BJ (cell line): ENCODE measurements at regions not wholly inside any gene's neighbourhood (a gene's known extent, or its start where the extent isn't known, plus 50 kb on each side); places are given as distances from the start of the nearest gene placed in this dataset.

Source experiments
- CTCF ChIA-PET: fragments of 350-600 bp; formaldehyde crosslinking; extraction: SDS; loops from one replicate; lab custom pipeline; 2021; ENCODE audit warnings: antibody characterized with exemption, inconsistent platforms; lab: Yijun Ruan, JAX
- POLR2A ChIA-PET: fragments of 300-600 bp; sonication (Branson Sonifier 250); formaldehyde crosslinking; extraction: SDS; loops from one replicate; lab custom pipeline; 2021; ENCODE audit warnings: antibody characterized with exemption; lab: Charles Lee
- DNase-seq: peaks from one replicate; pipeline ENCODE4 v3.0.0-alpha.2; 2011; ENCODE audit warnings: low read depth
- H3K27me3 ChIP-seq: 2 replicates; pipeline ENCODE4 v1.6.0; 2011; ENCODE audit warnings: low read length; ENCODE audit not compliant: control insufficient read depth, insufficient read depth
- H3K36me3 ChIP-seq: 2 replicates; pipeline ENCODE4 v1.5.1; 2011; ENCODE audit warnings: low read length; ENCODE audit not compliant: control insufficient read depth, insufficient read depth
- H3K4me3 ChIP-seq: 2 replicates; pipeline ENCODE4 v1.5.1; 2011; ENCODE audit warnings: low read depth, mild to moderate bottlenecking, control low read depth, low read length
- CTCF ChIP-seq: IDR thresholded peaks from 2 replicates; pipeline ENCODE4 v1.5.1; 2011; ENCODE audit warnings: low read depth, mild to moderate bottlenecking, control low read depth, inconsistent platforms, low read length, moderate library complexity; ENCODE audit not compliant: insufficient read depth

GRCh38 chr10:8800426-8800825, 745.9 kb downstream of the GATA3 start:
- Histone ChIP-seq H3K36me3 (no peaks in the 10 kb centered on the region), H3K4me3 (no peak overlapping the region), H3K27me3 (no peaks in the 10 kb centered on the region)
- POLR2A ChIA-PET, result no interaction called here
- CTCF ChIA-PET, result no interaction called here
- DNase-seq, result no peak
- TF ChIP-seq CTCF, result no peak

GRCh38 chr10:8803992-8804391, 749.5 kb downstream of the GATA3 start:
- Histone ChIP-seq H3K27me3 (no peaks in the 10 kb centered on the region), H3K36me3 (no peaks in the 10 kb centered on the region), H3K4me3 (no peak overlapping the region)
- no peak for DNase-seq
- POLR2A ChIA-PET, result no interaction called here
- TF ChIP-seq CTCF, result no peak
- CTCF ChIA-PET, result no interaction called here

GRCh38 chr10:8810677-8811076, 756.2 kb downstream of the GATA3 start:
- H3K27me3 ChIP-seq, result no peaks in the 10 kb centered on the region
- CTCF ChIA-PET, result interaction anchor here (0.6 kb wide), 2 partner anchors 26 to 1199 kb away, joined by 3 read pairs; no protein-coding TSS in a partner anchor
- TF ChIP-seq CTCF, result no peak
- no peak for DNase-seq
- H3K4me3 ChIP-seq, result no peak overlapping the region
- H3K36me3 ChIP-seq, result no peaks in the 10 kb centered on the region
- POLR2A ChIA-PET, result no interaction called here

- no peak overlapping the region for H3K4me3 ChIP-seq
- no peak for DNase-seq
- POLR2A ChIA-PET, result no interaction called here
- no peaks in the 10 kb centered on the region for H3K27me3 ChIP-seq
- H3K36me3 ChIP-seq, result no peaks in the 10 kb centered on the region
- CTCF ChIA-PET, result no interaction called here
- TF ChIP-seq CTCF, result no peak
These were observed 756.7 kb downstream of the GATA3 start for GRCh38 chr10:8811201-8811600.

- CTCF ChIA-PET, result no interaction called here
- TF ChIP-seq CTCF, result no peak
These were observed 761.5 kb downstream of the GATA3 start for GRCh38 chr10:8815969-8816368.

More at GRCh38 chr10:8815969-8816368, 761.5 kb downstream of the GATA3 start:
- no peaks in the 10 kb centered on the region for H3K27me3 ChIP-seq
- POLR2A ChIA-PET, result no interaction called here
- no peak overlapping the region for H3K4me3 ChIP-seq
- DNase-seq, result no peak
- no peaks in the 10 kb centered on the region for H3K36me3 ChIP-seq
